GM08714 (cell line): ENCODE measurements at regions not wholly inside any gene's neighbourhood (a gene's known extent, or its start where the extent isn't known, plus 50 kb on each side); places are given as distances from the start of the nearest gene placed in this dataset.
"Not testable (repeated sequence)": the region's sequence is repeated elsewhere in the genome, so short reads cannot be mapped to it uniquely, and the experiment has no call there.

ENCODE experiments used
- H3K4me3 ChIP-seq: fragments of 200-500 bp; sonication (Bioruptor generic); 2 replicates; pipeline ENCODE4 v1.5.1; 2014; ENCODE audit warnings: mild to moderate bottlenecking, low read length, inconsistent platforms

DNA sequence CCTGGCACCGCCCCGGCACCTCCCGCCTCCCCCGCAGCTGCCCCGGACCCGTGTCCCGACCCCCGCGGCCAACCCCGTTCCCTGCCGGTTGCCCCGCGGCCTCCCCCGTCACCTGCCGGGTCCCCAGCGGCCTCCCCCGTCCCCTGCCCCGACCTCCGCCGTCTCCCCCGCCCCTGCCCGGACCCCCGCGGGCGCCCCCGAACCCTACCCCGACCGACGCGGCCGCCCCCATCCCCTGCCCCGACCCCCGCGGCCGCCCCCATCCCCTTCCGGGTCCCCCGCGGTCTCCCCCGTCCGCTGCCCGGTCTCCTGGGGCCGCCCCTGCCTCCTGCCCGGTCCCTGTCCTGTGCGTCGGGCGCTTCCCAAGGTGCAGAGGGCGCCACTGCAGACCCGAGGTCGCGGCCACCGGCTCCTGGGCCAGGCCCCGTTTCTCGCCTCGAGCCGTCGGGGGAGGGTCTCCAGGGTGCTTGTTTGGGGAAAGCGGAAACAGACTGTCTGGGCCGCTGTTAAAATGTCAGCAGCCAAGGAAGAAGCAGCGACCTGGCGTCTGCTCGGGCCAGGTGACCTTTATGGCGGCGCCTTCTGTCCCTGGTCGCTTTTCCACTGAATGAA is 51.6 kb upstream of the APOD start:
- not testable (repeated sequence) for H3K4me3 ChIP-seq

- H3K4me3 ChIP-seq: peak overlapping the region; percentile 60; the same call in 1 of the 2 replicates
Measured at GRCh38 chr3:195634426-195635261, 50.9 kb upstream of the APOD start.
